DND-41 (cell line): ENCODE measurements at regions not wholly inside any gene's neighbourhood (a gene's known extent, or its start where the extent isn't known, plus 50 kb on each side); places are given as distances from the start of the nearest gene placed in this dataset.

Experiments used
- ATAC-seq: fragments of 200-7000 bp; cut with Tn5 transposase; 3 replicates; pipeline ENCODE4 v1.9.1; 2021; ENCODE audit warnings: low read depth; ENCODE audit not compliant: insufficient read depth
- DNase-seq: peaks from one replicate; pipeline ENCODE4 v3.0.0-alpha.2; 2020
- H2AFZ ChIP-seq: 2 replicates; pipeline ENCODE4 v1.6.0; 2012; ENCODE audit warnings: low read depth, low read length
- H3K27ac ChIP-seq: 2 replicates; pipeline ENCODE4 v1.5.1; 2012; ENCODE audit warnings: low read length, inconsistent platforms
- H3K27me3 ChIP-seq: fragments of 200-600 bp; sonication (generic); 2 replicates; pipeline ENCODE4 v1.6.0; 2012; ENCODE audit warnings: low read length, mild to moderate bottlenecking, inconsistent platforms; ENCODE audit not compliant: insufficient read depth, poor library complexity
- H3K36me3 ChIP-seq: 2 replicates; pipeline ENCODE4 v1.5.1; 2012; ENCODE audit warnings: low read length, inconsistent platforms; ENCODE audit not compliant: insufficient read depth
- H3K4me1 ChIP-seq: 2 replicates; pipeline ENCODE4 v1.5.1; 2012; ENCODE audit warnings: mild to moderate bottlenecking, low read length; ENCODE audit not compliant: insufficient read depth
- H3K4me2 ChIP-seq: 2 replicates; pipeline ENCODE4 v1.6.0; 2012; ENCODE audit warnings: mild to moderate bottlenecking, moderate library complexity, low read length, inconsistent platforms; ENCODE audit not compliant: insufficient read depth
- H3K4me3 ChIP-seq, 2 experiments: fragments of 200-600 bp in 1 of 2; shearing (Covaris generic) in 1 of 2; 2 replicates each; pipeline ENCODE4 v1.5.1; 2012 to 2016; ENCODE audit warnings: inconsistent platforms in 2 of 2, low read length in 2 of 2, mild to moderate bottlenecking in 2 of 2, low read depth in 1 of 2, moderate library complexity in 1 of 2
- H3K79me2 ChIP-seq: 2 replicates; pipeline ENCODE4 v1.6.0; 2012; ENCODE audit warnings: low read length, inconsistent platforms; ENCODE audit not compliant: insufficient read depth
- H3K9ac ChIP-seq: 2 replicates; pipeline ENCODE4 v1.6.0; 2012; ENCODE audit warnings: low read depth, mild to moderate bottlenecking, inconsistent platforms, low read length, moderate library complexity
- H3K9me3 ChIP-seq: 2 replicates; pipeline ENCODE4 v1.5.1; 2012; ENCODE audit warnings: low read length, moderate library complexity, mild to moderate bottlenecking, inconsistent platforms; ENCODE audit not compliant: insufficient read depth, severe bottlenecking
- H4K20me1 ChIP-seq: 2 replicates; pipeline ENCODE4 v1.6.0; 2012; ENCODE audit warnings: low read length; ENCODE audit not compliant: insufficient read depth
- CTCF ChIP-seq: IDR thresholded peaks from 2 replicates; pipeline ENCODE4 v1.5.1; 2012; ENCODE audit warnings: borderline replicate concordance, low read length, moderate library complexity, mild to moderate bottlenecking; ENCODE audit not compliant: poor library complexity, severe bottlenecking; ENCODE audit errors: extremely low read depth
- EZH2 ChIP-seq: IDR thresholded peaks from 3 replicates; pipeline ENCODE4 v1.6.1; 2012; ENCODE audit warnings: borderline replicate concordance, low read depth, mild to moderate bottlenecking, moderate library complexity, low read length, inconsistent platforms; ENCODE audit not compliant: severe bottlenecking

- Histone ChIP-seq H2AFZ (no peak overlapping the region), H3K79me2 (no peaks in the 10 kb centered on the region), H3K36me3 (no peaks in the 10 kb centered on the region), H3K4me2 (no peak overlapping the region), H3K9ac (no peak overlapping the region), H3K27me3 (no peaks in the 10 kb centered on the region), H3K4me3 (no peak overlapping the region), H3K9me3 (peaks cover under 1% of the 10 kb centered on the region), H4K20me1 (no peaks in the 10 kb centered on the region), H3K4me1 (peaks cover 11% of the 10 kb centered on the region), H3K27ac (no peak overlapping the region)
- DNase-seq (no peak), ATAC-seq (no peak)
- TF ChIP-seq EZH2 = no peak
Observed at GRCh38 chr2:239529313-239530015, 128.6 kb upstream of the HDAC4 start.

- ATAC-seq (no peak), DNase-seq (no peak)
- no peak overlapping the region for H2AFZ ChIP-seq
- no peak overlapping the region for H3K4me2 ChIP-seq
- no peak overlapping the region for H3K4me3 ChIP-seq
- H3K27ac ChIP-seq = no peak overlapping the region; the same call in 1 of the 2 replicates
- H4K20me1 ChIP-seq = no peaks in the 10 kb centered on the region
- H3K79me2 ChIP-seq = no peaks in the 10 kb centered on the region
- H3K9me3 ChIP-seq = no peaks in the 10 kb centered on the region
- no peaks in the 10 kb centered on the region for H3K27me3 ChIP-seq
- no peaks in the 10 kb centered on the region for H3K36me3 ChIP-seq
- peaks cover 11% of the 10 kb centered on the region for H3K4me1 ChIP-seq
- TF ChIP-seq EZH2 = no peak
- no peak for TF ChIP-seq CTCF
- no peak overlapping the region for H3K9ac ChIP-seq
Observed at GRCh38 chr2:239528883-239529282, 128.1 kb upstream of the HDAC4 start.

GRCh38 chr2:239528146-239528545 is 127.3 kb upstream of the HDAC4 start:
- H3K4me2 ChIP-seq = no peak overlapping the region
- no peaks in the 10 kb centered on the region for H3K9me3 ChIP-seq
- no peak overlapping the region for H3K4me3 ChIP-seq
- DNase-seq (no peak), ATAC-seq (no peak)
- no peaks in the 10 kb centered on the region for H3K36me3 ChIP-seq
- no peaks in the 10 kb centered on the region for H3K79me2 ChIP-seq
- no peak overlapping the region for H2AFZ ChIP-seq
- no peak overlapping the region for H3K9ac ChIP-seq
- H3K4me1 ChIP-seq = peaks cover 10% of the 10 kb centered on the region
- no peak for TF ChIP-seq EZH2
- TF ChIP-seq CTCF = no peak
- H3K27ac ChIP-seq = no peak overlapping the region
- H4K20me1 ChIP-seq = no peaks in the 10 kb centered on the region
- no peaks in the 10 kb centered on the region for H3K27me3 ChIP-seq

GRCh38 chr2:239526666-239527415 is 126.0 kb upstream of the HDAC4 start:
- H3K9me3 ChIP-seq = no peaks in the 10 kb centered on the region
- DNase-seq = no peak
- no peak overlapping the region for H3K27ac ChIP-seq
- no peaks in the 10 kb centered on the region for H3K79me2 ChIP-seq
- H4K20me1 ChIP-seq = no peaks in the 10 kb centered on the region
- H3K36me3 ChIP-seq = no peaks in the 10 kb centered on the region
- no peak overlapping the region for H3K9ac ChIP-seq
- H3K27me3 ChIP-seq = no peaks in the 10 kb centered on the region
- no peak for ATAC-seq
- no peaks in the 10 kb centered on the region for H3K4me1 ChIP-seq
- H3K4me3 ChIP-seq = no peak overlapping the region
- H3K4me2 ChIP-seq = no peak overlapping the region
- H2AFZ ChIP-seq = no peak overlapping the region
- TF ChIP-seq CTCF (no peak), EZH2 (no peak)
